ENCODE measurements at regions not wholly inside any gene's neighbourhood (a gene's known extent, or its start where the extent isn't known, plus 50 kb on each side); places are given as distances from the start of the nearest gene placed in this dataset.

DNA sequence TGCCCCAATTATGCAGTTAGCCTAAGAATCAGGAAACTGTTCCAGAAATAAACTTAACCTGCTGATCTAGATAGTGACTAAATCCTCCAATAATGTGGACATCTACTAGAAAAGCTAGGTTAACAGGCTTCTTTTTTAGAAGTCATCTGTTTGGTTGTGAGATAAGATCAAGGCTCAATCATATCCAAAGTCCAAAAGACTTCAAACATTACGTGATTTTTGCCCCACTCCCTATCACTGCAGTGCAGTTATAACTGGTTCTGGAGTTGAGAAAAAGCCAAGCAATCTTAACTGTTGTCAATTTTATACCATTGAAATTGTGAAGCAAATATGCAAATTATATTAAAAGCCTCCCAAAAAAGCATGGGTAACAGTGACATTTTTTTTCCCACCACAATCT is 781.4 kb downstream of the KLHL13 start:
- 40 to 67% (median 52%) methylated on average over 1 of the region's 1 CpG for WGBS, 4 donors
- Histone ChIP-seq H3K36me3 (replicated peaks in 1 of 2) (no peaks in the 10 kb centered on the region), H3K4me1 (replicated peaks in 1 of 2) (no peaks in the 10 kb centered on the region), H3K27me3 (no peaks in the 10 kb centered on the region), H3K4me3 (no peak overlapping the region), H3K27ac (no peak overlapping the region), H3K9me3 (replicated peaks in 1 of 3) (no peaks in the 10 kb centered on the region)
- intact Hi-C loops (cut with DNase I), result no loop called here
- no peak for TF ChIP-seq POLR2A (IDR thresholded peaks at IDR 0.05)
- TF ChIP-seq, protein P1, sequence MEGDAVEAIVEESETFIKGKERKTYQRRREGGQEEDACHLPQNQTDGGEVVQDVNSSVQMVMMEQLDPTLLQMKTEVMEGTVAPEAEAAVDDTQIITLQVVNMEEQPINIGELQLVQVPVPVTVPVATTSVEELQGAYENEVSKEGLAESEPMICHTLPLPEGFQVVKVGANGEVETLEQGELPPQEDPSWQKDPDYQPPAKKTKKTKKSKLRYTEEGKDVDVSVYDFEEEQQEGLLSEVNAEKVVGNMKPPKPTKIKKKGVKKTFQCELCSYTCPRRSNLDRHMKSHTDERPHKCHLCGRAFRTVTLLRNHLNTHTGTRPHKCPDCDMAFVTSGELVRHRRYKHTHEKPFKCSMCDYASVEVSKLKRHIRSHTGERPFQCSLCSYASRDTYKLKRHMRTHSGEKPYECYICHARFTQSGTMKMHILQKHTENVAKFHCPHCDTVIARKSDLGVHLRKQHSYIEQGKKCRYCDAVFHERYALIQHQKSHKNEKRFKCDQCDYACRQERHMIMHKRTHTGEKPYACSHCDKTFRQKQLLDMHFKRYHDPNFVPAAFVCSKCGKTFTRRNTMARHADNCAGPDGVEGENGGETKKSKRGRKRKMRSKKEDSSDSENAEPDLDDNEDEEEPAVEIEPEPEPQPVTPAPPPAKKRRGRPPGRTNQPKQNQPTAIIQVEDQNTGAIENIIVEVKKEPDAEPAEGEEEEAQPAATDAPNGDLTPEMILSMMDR (IDR thresholded peaks at IDR 0.05), result no peak
- no peak for DNase-seq

DNA sequence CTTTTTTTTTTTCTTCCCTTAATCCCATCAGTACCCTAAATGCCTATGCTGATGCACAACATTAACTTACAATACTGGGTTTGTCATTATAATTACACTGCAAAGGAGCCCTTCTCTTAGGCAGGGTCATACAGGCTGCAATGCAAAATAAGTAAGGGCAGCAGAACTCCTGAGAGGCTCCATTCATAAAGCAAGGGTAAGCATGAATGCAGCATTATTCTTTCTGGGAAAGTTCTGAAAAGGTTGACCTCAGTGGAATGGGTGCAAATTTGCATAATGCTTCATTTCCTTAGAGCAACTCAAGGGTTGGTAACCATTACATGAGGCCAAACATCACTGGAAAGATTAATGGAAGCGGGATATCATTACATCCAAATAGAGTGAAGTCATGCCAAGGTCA is 789.2 kb downstream of the KLHL13 start:
- Histone ChIP-seq H3K9me3 (replicated peaks in 1 of 3) (no peaks in the 10 kb centered on the region), H3K4me1 (replicated peaks in 1 of 2) (no peaks in the 10 kb centered on the region), H3K27ac (no peak overlapping the region), H3K4me3 (no peak overlapping the region), H3K36me3 (replicated peaks in 1 of 2) (no peaks in the 10 kb centered on the region), H3K27me3 (no peaks in the 10 kb centered on the region)
- intact Hi-C loops (cut with DNase I), result no loop called here
- 44 to 52% (median 48%) methylated on average over 1 of the region's 1 CpG for WGBS, 4 donors
- TF ChIP-seq, protein P1 (IDR thresholded peaks at IDR 0.05), result no peak
- TF ChIP-seq POLR2A (IDR thresholded peaks at IDR 0.05), result no peak
- no peak for DNase-seq

DNA sequence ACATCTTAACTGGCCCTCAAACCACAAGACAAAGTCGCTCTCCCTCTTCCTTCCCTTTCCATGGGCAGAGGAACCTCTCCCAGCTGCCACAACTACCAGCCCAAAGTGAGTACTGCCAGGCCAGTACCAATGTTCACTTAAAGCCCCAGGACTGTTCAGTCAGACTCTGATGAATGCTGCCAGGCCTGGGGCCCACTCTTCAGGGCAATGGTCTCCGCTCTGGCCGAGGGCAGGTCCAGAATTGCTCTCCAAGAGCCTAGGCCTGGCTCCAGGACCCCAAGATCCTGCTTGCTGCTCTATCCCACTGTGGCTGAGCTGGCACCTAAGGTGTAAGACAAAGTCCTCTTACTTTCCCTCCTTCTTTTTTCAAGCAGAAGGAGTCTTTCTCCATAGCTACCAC is 790.9 kb downstream of the KLHL13 start:
- no peak for TF ChIP-seq POLR2A (IDR thresholded peaks at IDR 0.05)
- TF ChIP-seq, protein P1 (IDR thresholded peaks at IDR 0.05), result no peak
- no peaks in the 10 kb centered on the region for H3K27me3 ChIP-seq
- no peak overlapping the region for H3K27ac ChIP-seq
- no peaks in the 10 kb centered on the region for H3K4me1 ChIP-seq (replicated peaks in 1 of 2)
- intact Hi-C loops (cut with DNase I), result no loop called here
- H3K9me3 ChIP-seq (replicated peaks in 1 of 3), result no peaks in the 10 kb centered on the region
- H3K36me3 ChIP-seq (replicated peaks in 1 of 2), result no peaks in the 10 kb centered on the region
- 45 to 100% (median 62%) methylated on average over 1 to 3 of the region's 3 CpGs for WGBS, 4 donors
- H3K4me3 ChIP-seq, result no peak overlapping the region
- no peak for DNase-seq

DNA sequence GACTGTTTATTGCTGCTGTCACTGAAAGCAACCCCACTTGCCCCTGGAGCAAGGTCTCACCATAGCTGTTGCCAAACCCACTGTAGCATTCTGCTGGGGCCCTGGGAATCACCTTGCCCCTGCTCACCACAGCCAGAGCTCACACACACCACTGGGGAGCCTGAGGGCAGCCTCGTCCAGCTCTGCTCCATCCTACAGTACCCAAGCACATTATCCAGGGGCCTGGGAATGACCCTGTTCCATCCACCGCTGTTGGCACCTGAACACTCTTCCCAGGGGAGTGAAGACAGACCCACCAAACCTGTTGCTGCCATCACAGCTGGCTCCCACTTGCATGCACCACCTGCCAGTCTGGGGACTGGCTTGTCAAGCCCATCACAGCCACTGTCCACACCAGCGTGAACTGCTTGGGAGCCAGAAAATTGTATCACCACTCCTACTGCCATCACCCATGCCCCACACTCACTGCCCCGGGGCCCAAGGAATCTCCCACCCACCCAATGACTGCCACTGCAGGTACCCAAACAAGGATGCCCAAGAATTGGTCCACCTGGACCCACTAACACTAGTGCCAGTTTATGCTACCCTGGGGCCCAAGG is 811.3 kb downstream of the KLHL13 start:
- no peaks in the 10 kb centered on the region for H3K4me1 ChIP-seq (replicated peaks in 1 of 2)
- no peaks in the 10 kb centered on the region for H3K27me3 ChIP-seq
- H3K9me3 ChIP-seq (replicated peaks in 1 of 3), result no peaks in the 10 kb centered on the region
- no peak for DNase-seq
- H3K4me3 ChIP-seq, result no peak overlapping the region
- intact Hi-C loops (cut with DNase I), result no loop called here
- 60 to 96% (median 77%) methylated on average over 1 to 4 of the region's 4 CpGs for WGBS, 4 donors
- no peak for TF ChIP-seq POLR2A (IDR thresholded peaks at IDR 0.05)
- TF ChIP-seq, protein P1 (IDR thresholded peaks at IDR 0.05), result no peak
- no peak overlapping the region for H3K27ac ChIP-seq
- H3K36me3 ChIP-seq (replicated peaks in 1 of 2), result no peaks in the 10 kb centered on the region

All from adrenal gland (tissue), 9 donors.